ENCODE measurements at regions not wholly inside any gene's neighbourhood (a gene's known extent, or its start where the extent isn't known, plus 50 kb on each side); places are given as distances from the start of the nearest gene placed in this dataset.
"Not testable (repeated sequence)": the region's sequence is repeated elsewhere in the genome, so short reads cannot be mapped to it uniquely, and the experiment has no call there.

DNA sequence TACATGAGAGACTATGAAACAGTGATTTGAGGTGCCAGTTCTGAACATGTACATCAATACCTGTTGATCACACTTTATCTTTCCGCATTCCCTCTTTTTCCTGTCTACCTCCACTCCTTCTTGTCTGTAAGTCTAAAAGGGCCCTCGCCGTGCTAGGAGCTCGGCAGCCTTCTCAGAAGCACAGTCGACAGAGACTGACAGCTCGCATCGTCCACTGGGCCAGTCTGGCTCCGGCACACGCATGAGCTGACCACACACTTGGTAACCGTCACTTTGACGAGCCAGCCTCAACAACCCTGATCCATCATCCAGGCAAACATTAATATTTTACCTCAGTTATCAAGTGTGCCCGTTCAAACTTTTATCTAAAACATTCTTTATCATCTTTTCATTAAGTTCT is 265.3 kb downstream of the TFAP2A start:
- intact Hi-C loops (cut with micrococcal nuclease): no loop called here
- no peaks in the 10 kb centered on the region for H3K9me3 Mint-ChIP-seq
- POLR2A ChIA-PET: no interaction called here
- peaks cover 4% of the 10 kb centered on the region for H3K27me3 Mint-ChIP-seq
- CTCF ChIA-PET: no interaction called here
- no peak for DNase-seq
- no peak overlapping the region for H3K4me3 Mint-ChIP-seq
- no peak overlapping the region for H3K27ac Mint-ChIP-seq
- no peaks in the 10 kb centered on the region for H3K36me3 Mint-ChIP-seq
- peaks cover 5% of the 10 kb centered on the region for H3K4me1 Mint-ChIP-seq (ENCODE audit: low read depth)

DNA sequence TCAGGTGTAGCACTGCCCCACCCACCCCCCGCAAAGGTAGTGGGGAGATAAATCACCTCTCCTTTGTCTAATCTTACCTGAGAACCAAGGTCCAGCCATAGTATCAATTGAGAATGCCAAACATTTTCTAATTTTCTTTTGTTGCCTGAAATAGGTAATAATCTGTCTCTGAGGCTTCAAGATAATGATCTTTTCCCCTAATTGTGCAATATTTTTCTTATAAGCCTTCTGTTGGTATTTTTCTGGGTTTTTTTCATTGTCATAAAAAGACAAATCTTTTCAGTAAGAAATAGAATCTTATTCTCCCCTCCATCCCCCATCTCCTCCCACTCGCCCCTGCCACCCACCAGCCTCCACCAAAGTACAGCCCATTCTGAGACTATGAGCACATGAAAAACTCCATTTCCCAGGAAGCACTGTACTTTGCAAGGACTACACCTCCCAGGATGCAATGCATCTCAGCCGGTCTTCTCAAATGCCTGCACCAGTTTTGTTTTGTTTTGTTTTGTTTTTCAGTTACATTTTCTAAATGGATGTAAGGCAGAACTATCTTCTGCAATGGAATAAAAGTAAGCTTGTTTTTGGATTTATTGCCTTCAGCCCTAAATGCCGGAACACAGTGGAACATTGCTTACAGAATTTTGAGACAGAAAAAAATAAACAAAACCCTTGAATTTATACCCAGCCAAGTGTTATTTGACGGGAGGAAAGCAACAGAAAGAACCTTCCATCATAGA is 268.0 kb downstream of the TFAP2A start:
- Mint-ChIP-seq H3K27me3 (peaks cover 4% of the 10 kb centered on the region), H3K4me1 (ENCODE audit: low read depth) (peaks cover 5% of the 10 kb centered on the region), H3K9me3 (no peaks in the 10 kb centered on the region), H3K4me3 (peak overlapping the region; percentile 52), H3K36me3 (no peaks in the 10 kb centered on the region), H3K27ac (no peak overlapping the region)
- DNase-seq: peak; percentile 11
- intact Hi-C loops (cut with micrococcal nuclease): no loop called here
- ChIA-PET CTCF (interaction anchor here (0.6 kb wide), 1 partner anchor 8 kb away, joined by 4 read pairs; no protein-coding TSS in a partner anchor), POLR2A (no interaction called here)

- H3K9me3 Mint-ChIP-seq: no peaks in the 10 kb centered on the region
- ChIA-PET POLR2A (no interaction called here), CTCF (no interaction called here)
- intact Hi-C loops (cut with micrococcal nuclease): no loop called here
- no peak overlapping the region for H3K4me3 Mint-ChIP-seq
- H3K4me1 Mint-ChIP-seq (ENCODE audit: low read depth): peaks cover 5% of the 10 kb centered on the region
- H3K36me3 Mint-ChIP-seq: no peaks in the 10 kb centered on the region
- DNase-seq: no peak
- peaks cover 4% of the 10 kb centered on the region for H3K27me3 Mint-ChIP-seq
- H3K27ac Mint-ChIP-seq: no peak overlapping the region
Measured at GRCh38 chr6:10144772-10145171, 270.1 kb downstream of the TFAP2A start.

- Mint-ChIP-seq H3K36me3 (no peaks in the 10 kb centered on the region), H3K4me1 (ENCODE audit: low read depth) (peaks cover 1% of the 10 kb centered on the region), H3K4me3 (no peak overlapping the region), H3K27me3 (no peaks in the 10 kb centered on the region), H3K9me3 (no peaks in the 10 kb centered on the region), H3K27ac (no peak overlapping the region)
- no peak for DNase-seq
- ChIA-PET CTCF (no interaction called here), POLR2A (no interaction called here)
- intact Hi-C loops (cut with micrococcal nuclease): no loop called here
Measured at GRCh38 chr6:10141746-10142443, 273.0 kb downstream of the TFAP2A start.

GRCh38 chr6:10140824-10141223 is 274.1 kb downstream of the TFAP2A start:
- ChIA-PET POLR2A (no interaction called here), CTCF (no interaction called here)
- DNase-seq: no peak
- Mint-ChIP-seq H3K36me3 (no peaks in the 10 kb centered on the region), H3K27ac (no peak overlapping the region), H3K9me3 (no peaks in the 10 kb centered on the region), H3K27me3 (no peaks in the 10 kb centered on the region), H3K4me1 (ENCODE audit: low read depth) (no peaks in the 10 kb centered on the region), H3K4me3 (no peak overlapping the region)
- intact Hi-C loops (cut with micrococcal nuclease): no loop called here

- no peak overlapping the region for H3K27ac Mint-ChIP-seq
- no peaks in the 10 kb centered on the region for H3K36me3 Mint-ChIP-seq
- no peaks in the 10 kb centered on the region for H3K4me1 Mint-ChIP-seq (ENCODE audit: low read depth)
- DNase-seq: no peak
- no peak overlapping the region for H3K4me3 Mint-ChIP-seq
- ChIA-PET POLR2A (no interaction called here), CTCF (no interaction called here)
- H3K27me3 Mint-ChIP-seq: no peaks in the 10 kb centered on the region
- intact Hi-C loops (cut with micrococcal nuclease): no loop called here
- no peaks in the 10 kb centered on the region for H3K9me3 Mint-ChIP-seq
Measured at GRCh38 chr6:10140136-10140535, 274.7 kb downstream of the TFAP2A start.

DNA sequence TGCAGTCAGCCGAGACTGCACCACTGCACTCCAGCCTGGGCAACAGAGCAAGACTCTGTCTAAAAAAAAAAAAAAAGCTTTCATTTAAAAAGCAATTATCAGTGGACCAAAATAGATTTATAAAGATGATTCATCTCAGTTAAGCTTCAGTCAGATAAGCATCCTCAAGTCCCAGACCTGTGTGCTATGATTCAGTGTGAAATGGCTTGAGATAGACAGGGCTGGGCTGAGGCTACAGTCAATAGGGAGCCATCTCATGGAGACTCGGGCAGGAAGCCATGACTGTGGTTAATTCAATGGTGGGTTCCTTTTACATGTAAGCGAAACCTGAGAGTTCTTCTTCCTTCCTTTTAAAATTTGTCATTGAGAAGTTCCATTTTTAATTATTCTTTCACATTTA is 276.0 kb downstream of the TFAP2A start:
- Mint-ChIP-seq H3K27me3 (no peaks in the 10 kb centered on the region), H3K4me3 (no peak overlapping the region), H3K27ac (no peak overlapping the region), H3K4me1 (ENCODE audit: low read depth) (no peaks in the 10 kb centered on the region), H3K9me3 (no peaks in the 10 kb centered on the region), H3K36me3 (no peaks in the 10 kb centered on the region)
- intact Hi-C loops (cut with micrococcal nuclease): no loop called here
- CTCF ChIA-PET: interaction anchor here (0.6 kb wide), 1 partner anchor 9 kb away, joined by 4 read pairs; no protein-coding TSS in a partner anchor
- DNase-seq: no peak
- POLR2A ChIA-PET: no interaction called here

- Mint-ChIP-seq H3K4me3 (no peak overlapping the region), H3K9me3 (no peaks in the 10 kb centered on the region), H3K4me1 (ENCODE audit: low read depth) (no peaks in the 10 kb centered on the region), H3K27me3 (no peaks in the 10 kb centered on the region), H3K36me3 (no peaks in the 10 kb centered on the region), H3K27ac (no peak overlapping the region)
- DNase-seq: no peak
- intact Hi-C loops (cut with micrococcal nuclease): no loop called here
- ChIA-PET POLR2A (no interaction called here), CTCF (no interaction called here)
Measured at GRCh38 chr6:10136636-10137035, 278.2 kb downstream of the TFAP2A start.

GRCh38 chr6:10134185-10134584 is 280.7 kb downstream of the TFAP2A start:
- POLR2A ChIA-PET; H3K4me1 Mint-ChIP-seq (ENCODE audit: low read depth); H3K36me3 Mint-ChIP-seq; H3K4me3 Mint-ChIP-seq; CTCF ChIA-PET; H3K27me3 Mint-ChIP-seq; DNase-seq; intact Hi-C loops (cut with micrococcal nuclease); H3K27ac Mint-ChIP-seq; H3K9me3 Mint-ChIP-seq: not testable (repeated sequence)

DNA sequence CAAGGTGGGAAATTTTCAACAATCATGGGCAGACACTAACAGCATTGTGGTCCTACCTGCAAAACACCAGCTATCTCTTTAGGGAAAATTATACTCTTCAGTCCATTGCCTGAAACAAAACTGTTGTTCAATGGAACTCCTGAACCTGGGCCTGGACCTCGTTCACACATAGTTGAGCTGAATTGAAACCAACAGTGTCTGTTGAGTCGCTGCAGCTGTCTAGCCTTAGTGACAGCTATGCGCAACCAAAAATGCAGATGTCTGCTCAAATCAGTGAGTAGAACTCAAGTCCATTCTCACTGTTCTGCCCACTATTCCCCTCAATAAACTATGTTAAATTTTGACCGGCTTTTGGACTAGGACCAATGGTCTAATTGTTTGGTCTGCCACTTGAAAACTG is 286.2 kb downstream of the TFAP2A start:
- CTCF ChIA-PET: no interaction called here
- H3K9me3 Mint-ChIP-seq: peaks cover 3% of the 10 kb centered on the region
- H3K27me3 Mint-ChIP-seq: peaks cover 2% of the 10 kb centered on the region
- DNase-seq: no peak
- POLR2A ChIA-PET: no interaction called here
- H3K36me3 Mint-ChIP-seq: no peaks in the 10 kb centered on the region
- no peak overlapping the region for H3K27ac Mint-ChIP-seq
- intact Hi-C loops (cut with micrococcal nuclease): no loop called here
- H3K4me3 Mint-ChIP-seq: no peak overlapping the region
- no peaks in the 10 kb centered on the region for H3K4me1 Mint-ChIP-seq (ENCODE audit: low read depth)

GRCh38 chr6:10122164-10122563 is 292.7 kb downstream of the TFAP2A start:
- no peak for DNase-seq
- ChIA-PET POLR2A (no interaction called here), CTCF (no interaction called here)
- intact Hi-C loops (cut with micrococcal nuclease): no loop called here
- Mint-ChIP-seq H3K36me3 (no peaks in the 10 kb centered on the region), H3K9me3 (no peaks in the 10 kb centered on the region), H3K4me3 (no peak overlapping the region), H3K27ac (no peak overlapping the region), H3K4me1 (ENCODE audit: low read depth) (no peaks in the 10 kb centered on the region), H3K27me3 (no peaks in the 10 kb centered on the region)

GRCh38 chr6:10112871-10113549 is 301.9 kb downstream of the TFAP2A start:
- H3K27me3 Mint-ChIP-seq: peaks cover 11% of the 10 kb centered on the region
- no peak for DNase-seq
- ChIA-PET POLR2A (no interaction called here), CTCF (no interaction called here)
- no peak overlapping the region for H3K4me3 Mint-ChIP-seq
- H3K4me1 Mint-ChIP-seq (ENCODE audit: low read depth): no peaks in the 10 kb centered on the region
- intact Hi-C loops (cut with micrococcal nuclease): no loop called here
- H3K9me3 Mint-ChIP-seq: no peaks in the 10 kb centered on the region
- H3K36me3 Mint-ChIP-seq: no peaks in the 10 kb centered on the region
- no peak overlapping the region for H3K27ac Mint-ChIP-seq

DNA sequence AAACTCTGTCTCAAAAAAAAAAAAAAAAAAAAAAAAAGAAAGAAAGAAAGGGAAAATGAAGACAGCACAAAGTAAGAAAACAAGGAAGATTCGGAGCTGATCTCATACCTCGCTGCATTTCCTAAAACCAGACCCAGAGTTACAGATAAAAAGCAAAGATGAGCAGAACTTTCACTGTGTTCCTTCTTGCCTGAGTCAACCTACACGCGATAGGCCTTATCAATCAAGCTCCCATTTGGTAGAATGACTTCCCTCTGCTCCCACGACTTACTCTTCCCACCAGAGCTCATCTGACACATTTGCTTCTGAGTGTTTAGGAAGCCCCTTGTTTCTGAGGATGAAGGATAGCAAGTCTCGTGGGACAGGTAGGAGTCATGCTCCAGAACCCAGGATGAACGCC is 302.9 kb downstream of the TFAP2A start:
- Mint-ChIP-seq H3K36me3 (no peaks in the 10 kb centered on the region), H3K27ac (no peak overlapping the region), H3K4me1 (ENCODE audit: low read depth) (no peaks in the 10 kb centered on the region), H3K27me3 (peaks cover 11% of the 10 kb centered on the region), H3K9me3 (no peaks in the 10 kb centered on the region), H3K4me3 (no peak overlapping the region)
- ChIA-PET CTCF (no interaction called here), POLR2A (no interaction called here)
- intact Hi-C loops (cut with micrococcal nuclease): no loop called here
- no peak for DNase-seq

All from activated CD4-positive, alpha-beta memory T cell treated with anti-CD3 and anti-CD28 coated beads for 36 hours (primary cell).